Sigmoid colon (tissue), 4 donors: ENCODE measurements at regions not wholly inside any gene's neighbourhood (a gene's known extent, or its start where the extent isn't known, plus 50 kb on each side); places are given as distances from the start of the nearest gene placed in this dataset.

Experiments used
- CTCF ChIP-seq, 4 experiments: fragments of 450-650 bp in 3 of 4; fragments of 200-600 bp in 1 of 4; IDR thresholded peaks; one replicate each; pipeline ENCODE4 v1.5.1; 2016 to 2019; ENCODE audit warnings: antibody characterized with exemption in 4 of 4, mild to moderate bottlenecking in 3 of 4, moderate library complexity in 2 of 4
- POLR2A ChIP-seq, 2 donors: fragments of 450-650 bp; IDR thresholded peaks; one replicate each; pipeline ENCODE4 v1.6.1; 2016; ENCODE audit warnings: antibody characterized with exemption in 2 of 2, mild to moderate bottlenecking in 2 of 2, moderate library complexity in 2 of 2
- POLR2AphosphoS5 ChIP-seq, 4 donors: sonication (generic); formaldehyde crosslinking; IDR thresholded peaks; one replicate each; pipeline ENCODE4 v1.6.1; 2017; ENCODE audit warnings: antibody characterized with exemption in 4 of 4

DNA sequence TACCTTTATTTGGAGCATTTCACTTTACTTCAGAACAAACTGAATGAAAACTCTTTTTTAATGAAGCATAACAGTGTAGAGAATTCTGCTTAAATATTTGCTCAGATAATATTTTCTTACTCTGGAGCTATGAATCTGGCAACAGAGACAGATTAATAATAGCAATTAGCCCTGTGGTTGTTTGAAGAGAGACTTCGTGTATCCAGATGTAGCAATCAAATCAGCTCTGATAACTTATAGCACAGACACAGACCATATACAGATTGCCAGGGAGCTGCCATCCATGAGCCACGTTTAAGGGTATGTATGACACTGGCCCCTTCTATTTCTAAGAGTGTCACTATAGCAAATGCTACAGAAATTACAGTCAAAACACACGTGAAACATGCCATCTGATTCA, 146.6 kb downstream of the EXOC5 start:
- TF ChIP-seq CTCF (IDR thresholded peaks at IDR 0.05) (no peak), POLR2A (IDR thresholded peaks at IDR 0.05) (no peak), POLR2AphosphoS5 (IDR thresholded peaks at IDR 0.05) (no peak)
